Natural killer cell (primary cell): ENCODE measurements at regions not wholly inside any gene's neighbourhood (a gene's known extent, or its start where the extent isn't known, plus 50 kb on each side); places are given as distances from the start of the nearest gene placed in this dataset.
A peak's percentile ranks its signal among the peaks of the same experiment; 100 is the strongest.

Experiments used
- ATAC-seq, 3 donors: fragments of 150-1000 bp in 2 of 3; fragments of 200-7000 bp in 1 of 3; cut with Tn5 transposase; 1 replicate in 1 of 3; 2 replicates in 2 of 3; pipeline ENCODE4 v1.10.0; 2021; ENCODE audit warnings: mild to moderate bottlenecking in 2 of 3, moderate library complexity in 2 of 3
- DNase-seq, 2 donors: peaks; one replicate each; pipeline versions ENCODE4 v3.0.0 to v3.0.0-alpha.2; 2013 to 2021; ENCODE audit warnings: mixed read lengths in 1 of 2
- H3K27ac ChIP-seq: one replicate; pipeline ENCODE4 v1.5.1; 2013; ENCODE audit warnings: mild to moderate bottlenecking, low read length
- H3K27me3 ChIP-seq: one replicate; pipeline ENCODE4 v1.6.1; 2013; ENCODE audit warnings: low read length; ENCODE audit not compliant: control insufficient read depth, insufficient read depth
- H3K36me3 ChIP-seq: one replicate; pipeline ENCODE4 v1.6.1; 2013; ENCODE audit warnings: low read length; ENCODE audit not compliant: control insufficient read depth, insufficient read depth
- H3K4me1 ChIP-seq: one replicate; pipeline ENCODE4 v1.6.1; 2013; ENCODE audit warnings: low read length; ENCODE audit not compliant: control insufficient read depth, insufficient read depth
- H3K4me3 ChIP-seq: one replicate; pipeline ENCODE4 v1.5.1; 2013; ENCODE audit warnings: low read length
- H3K9me3 ChIP-seq: one replicate; pipeline ENCODE4 v1.6.1; 2013; ENCODE audit warnings: low read length; ENCODE audit not compliant: control insufficient read depth, insufficient read depth
- H3K27ac Mint-ChIP-seq, 2 donors: one replicate each; pipeline ENCODE4 v1.8.0; 2022; ENCODE audit warnings: mild to moderate bottlenecking in 2 of 2, mixed read lengths in 2 of 2, moderate library complexity in 1 of 2
- H3K27me3 Mint-ChIP-seq, 2 donors: one replicate each; pipeline ENCODE4 v1.8.0; 2022; ENCODE audit warnings: low read depth in 2 of 2, mixed read lengths in 2 of 2
- H3K36me3 Mint-ChIP-seq: one replicate; pipeline ENCODE4 v1.8.0; 2022; ENCODE audit warnings: mixed read lengths
- H3K4me1 Mint-ChIP-seq, 2 donors: one replicate each; pipeline ENCODE4 v1.8.0; 2022; ENCODE audit warnings: mixed read lengths in 2 of 2
- H3K4me3 Mint-ChIP-seq: one replicate; pipeline ENCODE4 v1.8.0; 2022; ENCODE audit warnings: mild to moderate bottlenecking, moderate library complexity, mixed read lengths
- H3K9me3 Mint-ChIP-seq, 2 donors: one replicate each; pipeline ENCODE4 v1.8.0; 2022; ENCODE audit warnings: mixed read lengths in 2 of 2
- CTCF ChIP-seq: fragments of 200-600 bp; IDR thresholded peaks from one replicate; pipeline ENCODE4 v1.8.0; 2022; ENCODE audit warnings: antibody characterized with exemption
- WGBS: methylation state at CpG from one replicate; pipeline ENCODE4 v1.1.7; 2013; ENCODE audit warnings: missing lambda C conversion rate; ENCODE audit not compliant: insufficient coverage; 5-methylcytosine and 5-hydroxymethylcytosine counted together
- intact Hi-C: fragments of 100-400 bp; cut with micrococcal nuclease; formaldehyde crosslinking; loops from one replicate; pipeline ENCODE4 v1.14.2; 2022

- H3K9me3 ChIP-seq, result no peaks in the 10 kb centered on the region
- peak in 1 of 2 donors; percentile 27 for DNase-seq
- H3K4me1 ChIP-seq, result no peaks in the 10 kb centered on the region
- H3K4me3 Mint-ChIP-seq, result no peak overlapping the region
- intact Hi-C loops, result no loop called here
- no peaks in the 10 kb centered on the region for H3K27me3 ChIP-seq
- WGBS, result 0% methylated on average over 1 of the region's 1 CpG
- H3K27me3 Mint-ChIP-seq, result peaks cover 0 to 2% of the 10 kb centered on the region in 2 donors
- peaks cover 5 to 6% of the 10 kb centered on the region in 2 donors for H3K4me1 Mint-ChIP-seq
- H3K27ac Mint-ChIP-seq, result no peak overlapping the region
- peak in 1 of 3 donors; percentile 46 for ATAC-seq
- TF ChIP-seq CTCF, result peak; percentile 42
- H3K4me3 ChIP-seq, result no peak overlapping the region
- no peak overlapping the region for H3K27ac ChIP-seq
- no peaks in the 10 kb centered on the region for H3K9me3 Mint-ChIP-seq
- no peaks in the 10 kb centered on the region for H3K36me3 ChIP-seq
- H3K36me3 Mint-ChIP-seq, result no peaks in the 10 kb centered on the region
Measured at GRCh38 chr3:69439643-69440270, 53.9 kb upstream of the FRMD4B start.

GRCh38 chr3:69438476-69438875 lies 52.6 kb upstream of the FRMD4B start:
- H3K36me3 ChIP-seq, result no peaks in the 10 kb centered on the region
- H3K9me3 Mint-ChIP-seq, result no peaks in the 10 kb centered on the region

GRCh38 chr3:69435274-69436265 lies 49.7 kb upstream of the FRMD4B start:
- H3K27ac ChIP-seq, result no peak overlapping the region
- no peak for ATAC-seq
- no peaks in the 10 kb centered on the region for H3K36me3 ChIP-seq
- intact Hi-C loops, result no loop called here
- DNase-seq, result no peak
- Mint-ChIP-seq H3K36me3 (no peaks in the 10 kb centered on the region), H3K27me3 (peaks cover 8% of the 10 kb centered on the region in 2 donors), H3K27ac (no peak overlapping the region), H3K9me3 (no peaks in the 10 kb centered on the region), H3K4me3 (no peak overlapping the region), H3K4me1 (peaks cover 5 to 11% of the 10 kb centered on the region in 2 donors)
- H3K4me1 ChIP-seq, result no peaks in the 10 kb centered on the region
- TF ChIP-seq CTCF, result no peak
- no peak overlapping the region for H3K4me3 ChIP-seq
- WGBS, result 67% methylated on average over 2 of the region's 2 CpGs
- no peaks in the 10 kb centered on the region for H3K27me3 ChIP-seq
- H3K9me3 ChIP-seq, result no peaks in the 10 kb centered on the region

More at GRCh38 chr3:69438476-69438875, 52.6 kb upstream of the FRMD4B start:
- no peak for TF ChIP-seq CTCF
- H3K4me3 Mint-ChIP-seq, result no peak overlapping the region
- H3K27me3 Mint-ChIP-seq, result peaks cover 0 to 2% of the 10 kb centered on the region in 2 donors
- ATAC-seq (no peak), DNase-seq (no peak)
- no peaks in the 10 kb centered on the region for H3K36me3 Mint-ChIP-seq
- no peak overlapping the region for H3K27ac Mint-ChIP-seq
- intact Hi-C loops, result no loop called here
- H3K4me3 ChIP-seq, result no peak overlapping the region
- H3K27ac ChIP-seq, result no peak overlapping the region
- peaks cover 5 to 7% of the 10 kb centered on the region in 2 donors for H3K4me1 Mint-ChIP-seq
- H3K27me3 ChIP-seq, result no peaks in the 10 kb centered on the region
- no peaks in the 10 kb centered on the region for H3K9me3 ChIP-seq
- WGBS, result 100% methylated on average over 1 of the region's 1 CpG
- H3K4me1 ChIP-seq, result no peaks in the 10 kb centered on the region
